ENCODE measurements at regions not wholly inside any gene's neighbourhood (a gene's known extent, or its start where the extent isn't known, plus 50 kb on each side); places are given as distances from the start of the nearest gene placed in this dataset.

- H3K36me3 ChIP-seq (replicated peaks; ENCODE audit: low read depth, low read length) = no peaks in the 10 kb centered on the region
- no peak overlapping the region for H3K4me2 ChIP-seq (ENCODE audit: low read length)
- H3K9me3 ChIP-seq (ENCODE audit: insufficient read depth, low read length) = no peaks in the 10 kb centered on the region
Observed at GRCh38 chr7:153529100-153529499, 523.1 kb upstream of the DPP6 start.

GRCh38 chr7:153529651-153530165 lies 522.5 kb upstream of the DPP6 start:
- H3K9me3 ChIP-seq (ENCODE audit: insufficient read depth, low read length) = no peaks in the 10 kb centered on the region
- TF ChIP-seq CTCF (IDR thresholded peaks at IDR 0.05; ENCODE audit: low read depth, low read length) = no peak
- no peak for TF ChIP-seq EZH2phosphoT487 (IDR thresholded peaks at IDR 0.05; ENCODE audit: low read depth)
- no peak overlapping the region for H3K4me3 ChIP-seq (ENCODE audit: low read length)
- no peaks in the 10 kb centered on the region for H4K20me1 ChIP-seq (ENCODE audit: insufficient read depth, low read length)
- no peaks in the 10 kb centered on the region for H3K36me3 ChIP-seq (replicated peaks; ENCODE audit: low read depth, low read length)
- no peak overlapping the region for H3K9ac ChIP-seq (ENCODE audit: low read length)
- no peak overlapping the region for H2AFZ ChIP-seq (ENCODE audit: low read depth, low read length)
- no peaks in the 10 kb centered on the region for H3K27me3 ChIP-seq (ENCODE audit: low read depth, low read length)
- no peaks in the 10 kb centered on the region for H3K79me2 ChIP-seq (ENCODE audit: low read length)
- no peak overlapping the region for H3K4me2 ChIP-seq (ENCODE audit: low read length)
- H3K27ac ChIP-seq (ENCODE audit: low read length) = no peak overlapping the region
- H3K4me1 ChIP-seq (ENCODE audit: low read length) = no peaks in the 10 kb centered on the region

More at GRCh38 chr7:153529100-153529499, 523.1 kb upstream of the DPP6 start:
- Histone ChIP-seq H2AFZ (ENCODE audit: low read depth, low read length) (no peak overlapping the region), H3K27ac (ENCODE audit: low read length) (no peak overlapping the region), H3K79me2 (ENCODE audit: low read length) (no peaks in the 10 kb centered on the region), H3K4me1 (ENCODE audit: low read length) (no peaks in the 10 kb centered on the region), H4K20me1 (ENCODE audit: insufficient read depth, low read length) (no peaks in the 10 kb centered on the region), H3K9ac (ENCODE audit: low read length) (no peak overlapping the region), H3K4me3 (ENCODE audit: low read length) (no peak overlapping the region), H3K27me3 (ENCODE audit: low read depth, low read length) (no peaks in the 10 kb centered on the region)
- no peak for TF ChIP-seq CTCF (IDR thresholded peaks at IDR 0.05; ENCODE audit: low read depth, low read length)

GRCh38 chr7:153530441-153530840 lies 521.8 kb upstream of the DPP6 start:
- H3K9me3 ChIP-seq (ENCODE audit: insufficient read depth, low read length) = no peaks in the 10 kb centered on the region
- H3K27ac ChIP-seq (ENCODE audit: low read length) = no peak overlapping the region
- no peaks in the 10 kb centered on the region for H4K20me1 ChIP-seq (ENCODE audit: insufficient read depth, low read length)
- no peak overlapping the region for H3K9ac ChIP-seq (ENCODE audit: low read length)
- no peak overlapping the region for H3K4me3 ChIP-seq (ENCODE audit: low read length)
- H3K4me2 ChIP-seq (ENCODE audit: low read length) = no peak overlapping the region
- TF ChIP-seq EZH2phosphoT487 (IDR thresholded peaks at IDR 0.05; ENCODE audit: low read depth) (no peak), CTCF (IDR thresholded peaks at IDR 0.05; ENCODE audit: low read depth, low read length) (no peak)
- no peaks in the 10 kb centered on the region for H3K36me3 ChIP-seq (replicated peaks; ENCODE audit: low read depth, low read length)
- no peaks in the 10 kb centered on the region for H3K4me1 ChIP-seq (ENCODE audit: low read length)
- no peak overlapping the region for H2AFZ ChIP-seq (ENCODE audit: low read depth, low read length)
- H3K79me2 ChIP-seq (ENCODE audit: low read length) = no peaks in the 10 kb centered on the region
- no peaks in the 10 kb centered on the region for H3K27me3 ChIP-seq (ENCODE audit: low read depth, low read length)

GRCh38 chr7:153532326-153532725 lies 519.9 kb upstream of the DPP6 start:
- H4K20me1 ChIP-seq (ENCODE audit: insufficient read depth, low read length) = no peaks in the 10 kb centered on the region
- no peak overlapping the region for H3K9ac ChIP-seq (ENCODE audit: low read length)
- H3K79me2 ChIP-seq (ENCODE audit: low read length) = no peaks in the 10 kb centered on the region
- TF ChIP-seq CTCF (IDR thresholded peaks at IDR 0.05; ENCODE audit: low read depth, low read length) = no peak
- no peak for TF ChIP-seq EZH2phosphoT487 (IDR thresholded peaks at IDR 0.05; ENCODE audit: low read depth)
- H3K4me3 ChIP-seq (ENCODE audit: low read length) = no peak overlapping the region
- no peak overlapping the region for H3K4me2 ChIP-seq (ENCODE audit: low read length)
- no peaks in the 10 kb centered on the region for H3K4me1 ChIP-seq (ENCODE audit: low read length)
- no peaks in the 10 kb centered on the region for H3K9me3 ChIP-seq (ENCODE audit: insufficient read depth, low read length)
- H3K27me3 ChIP-seq (ENCODE audit: low read depth, low read length) = no peaks in the 10 kb centered on the region
- no peak overlapping the region for H2AFZ ChIP-seq (ENCODE audit: low read depth, low read length)
- H3K27ac ChIP-seq (ENCODE audit: low read length) = no peak overlapping the region
- no peaks in the 10 kb centered on the region for H3K36me3 ChIP-seq (replicated peaks; ENCODE audit: low read depth, low read length)
